IMR-90 (cell line): ENCODE measurements at regions not wholly inside any gene's neighbourhood (a gene's known extent, or its start where the extent isn't known, plus 50 kb on each side); places are given as distances from the start of the nearest gene placed in this dataset.

Experiments used
- BHLHE40 ChIP-seq: fragments of 150-350 bp; IDR thresholded peaks from 2 replicates; pipeline ENCODE4 v1.6.1; 2016; ENCODE audit warnings: mild to moderate bottlenecking, low read depth, low read length
- CEBPB ChIP-seq: IDR thresholded peaks from 2 replicates; pipeline ENCODE4 v1.6.1; 2012; ENCODE audit warnings: low read depth, low read length, improper control_type of control experiment
- MAFK ChIP-seq: IDR thresholded peaks from 2 replicates; pipeline ENCODE4 v1.6.1; 2012; ENCODE audit warnings: low read depth, low read length, improper control_type of control experiment
- MAZ ChIP-seq: IDR thresholded peaks from 2 replicates; pipeline ENCODE4 v1.6.1; 2012; ENCODE audit warnings: low read depth, mild to moderate bottlenecking, low read length, improper control_type of control experiment, moderate library complexity, borderline replicate concordance
- POLR2A ChIP-seq: IDR thresholded peaks from 2 replicates; pipeline ENCODE4 v1.6.1; 2012; ENCODE audit warnings: mild to moderate bottlenecking, low read depth, low read length
- RAD21 ChIP-seq: IDR thresholded peaks from 2 replicates; pipeline ENCODE4 v1.6.1; 2012; ENCODE audit warnings: low read length, improper control_type of control experiment
- RFX5 ChIP-seq: IDR thresholded peaks from 2 replicates; pipeline ENCODE4 v1.8.0; 2012; ENCODE audit warnings: low read depth, mild to moderate bottlenecking, low read length, moderate library complexity
- SMC3 ChIP-seq: fragments of 150-350 bp; IDR thresholded peaks from 2 replicates; pipeline ENCODE4 v1.6.1; 2016; ENCODE audit warnings: low read depth, mild to moderate bottlenecking, antibody characterized with exemption, low read length, moderate library complexity
- TF ChIP-seq, protein P1 (sequence below): conservative IDR thresholded peaks from 2 replicates; pipeline ENCODE4 v1.5.1; 2012; ENCODE audit warnings: mild to moderate bottlenecking, low read depth, low read length, improper control_type of control experiment
- TF ChIP-seq, protein P2 (sequence below): fragments of 150-350 bp; IDR thresholded peaks from 2 replicates; pipeline ENCODE4 v1.6.1; 2016; ENCODE audit warnings: low read depth, mild to moderate bottlenecking, low read length, moderate library complexity, borderline replicate concordance
- TF ChIP-seq, protein P3 (sequence below): fragments of 150-350 bp; IDR thresholded peaks from 2 replicates; pipeline ENCODE4 v1.6.1; 2017; ENCODE audit warnings: mild to moderate bottlenecking, antibody characterized with exemption, low read length, low read depth

DNA sequence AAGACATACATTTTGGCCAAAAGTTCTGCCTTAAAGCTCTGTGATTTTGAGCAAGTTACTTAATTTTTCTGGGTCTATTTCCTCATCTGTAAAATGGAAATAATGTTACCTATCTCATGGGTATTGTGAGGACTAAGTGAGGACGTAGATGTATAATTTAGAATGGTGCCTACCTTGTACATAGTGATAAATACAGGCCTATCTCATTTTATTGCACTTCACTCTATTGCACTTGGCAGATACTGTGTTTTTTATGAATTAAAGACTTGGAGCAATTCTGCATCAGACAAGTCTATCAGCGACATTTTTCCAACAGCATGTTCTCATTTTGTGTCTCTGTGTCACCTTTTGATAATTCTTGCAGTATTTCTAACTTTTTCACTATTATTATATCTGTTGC is 50.9 kb upstream of the RAB9B start:
- TF ChIP-seq, protein P1, sequence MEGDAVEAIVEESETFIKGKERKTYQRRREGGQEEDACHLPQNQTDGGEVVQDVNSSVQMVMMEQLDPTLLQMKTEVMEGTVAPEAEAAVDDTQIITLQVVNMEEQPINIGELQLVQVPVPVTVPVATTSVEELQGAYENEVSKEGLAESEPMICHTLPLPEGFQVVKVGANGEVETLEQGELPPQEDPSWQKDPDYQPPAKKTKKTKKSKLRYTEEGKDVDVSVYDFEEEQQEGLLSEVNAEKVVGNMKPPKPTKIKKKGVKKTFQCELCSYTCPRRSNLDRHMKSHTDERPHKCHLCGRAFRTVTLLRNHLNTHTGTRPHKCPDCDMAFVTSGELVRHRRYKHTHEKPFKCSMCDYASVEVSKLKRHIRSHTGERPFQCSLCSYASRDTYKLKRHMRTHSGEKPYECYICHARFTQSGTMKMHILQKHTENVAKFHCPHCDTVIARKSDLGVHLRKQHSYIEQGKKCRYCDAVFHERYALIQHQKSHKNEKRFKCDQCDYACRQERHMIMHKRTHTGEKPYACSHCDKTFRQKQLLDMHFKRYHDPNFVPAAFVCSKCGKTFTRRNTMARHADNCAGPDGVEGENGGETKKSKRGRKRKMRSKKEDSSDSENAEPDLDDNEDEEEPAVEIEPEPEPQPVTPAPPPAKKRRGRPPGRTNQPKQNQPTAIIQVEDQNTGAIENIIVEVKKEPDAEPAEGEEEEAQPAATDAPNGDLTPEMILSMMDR = no peak
- no peak for TF ChIP-seq POLR2A
- TF ChIP-seq MAZ = no peak
- no peak for TF ChIP-seq MAFK
- no peak for TF ChIP-seq RFX5
- TF ChIP-seq, protein P2, sequence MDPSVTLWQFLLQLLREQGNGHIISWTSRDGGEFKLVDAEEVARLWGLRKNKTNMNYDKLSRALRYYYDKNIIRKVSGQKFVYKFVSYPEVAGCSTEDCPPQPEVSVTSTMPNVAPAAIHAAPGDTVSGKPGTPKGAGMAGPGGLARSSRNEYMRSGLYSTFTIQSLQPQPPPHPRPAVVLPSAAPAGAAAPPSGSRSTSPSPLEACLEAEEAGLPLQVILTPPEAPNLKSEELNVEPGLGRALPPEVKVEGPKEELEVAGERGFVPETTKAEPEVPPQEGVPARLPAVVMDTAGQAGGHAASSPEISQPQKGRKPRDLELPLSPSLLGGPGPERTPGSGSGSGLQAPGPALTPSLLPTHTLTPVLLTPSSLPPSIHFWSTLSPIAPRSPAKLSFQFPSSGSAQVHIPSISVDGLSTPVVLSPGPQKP = no peak
- no peak for TF ChIP-seq RAD21
- TF ChIP-seq BHLHE40 = no peak
- TF ChIP-seq CEBPB = no peak
- TF ChIP-seq SMC3 = no peak
- TF ChIP-seq, protein P3, sequence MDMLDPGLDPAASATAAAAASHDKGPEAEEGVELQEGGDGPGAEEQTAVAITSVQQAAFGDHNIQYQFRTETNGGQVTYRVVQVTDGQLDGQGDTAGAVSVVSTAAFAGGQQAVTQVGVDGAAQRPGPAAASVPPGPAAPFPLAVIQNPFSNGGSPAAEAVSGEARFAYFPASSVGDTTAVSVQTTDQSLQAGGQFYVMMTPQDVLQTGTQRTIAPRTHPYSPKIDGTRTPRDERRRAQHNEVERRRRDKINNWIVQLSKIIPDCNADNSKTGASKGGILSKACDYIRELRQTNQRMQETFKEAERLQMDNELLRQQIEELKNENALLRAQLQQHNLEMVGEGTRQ = no peak
